Bronchial epithelial cell (primary cell): ENCODE measurements at regions not wholly inside any gene's neighbourhood (a gene's known extent, or its start where the extent isn't known, plus 50 kb on each side); places are given as distances from the start of the nearest gene placed in this dataset.
A peak's percentile ranks its signal among the peaks of the same experiment; 100 is the strongest.

ENCODE experiments used
- DNase-seq: peaks from one replicate; pipeline ENCODE4 v3.0.0-alpha.2; 2010; ENCODE audit warnings: low read depth
- FAIRE-seq: peaks from 2 replicates; lab custom pipeline; 2011; peaks lifted over from hg19 to GRCh38; lab: Jason Lieb, UNC
- H3K27me3 ChIP-seq: 2 replicates; pipeline ENCODE4 v1.5.1; 2011; ENCODE audit warnings: low read length; ENCODE audit not compliant: control insufficient read depth, insufficient read depth
- H3K36me3 ChIP-seq: 2 replicates; pipeline ENCODE4 v1.5.1; 2011; ENCODE audit warnings: low read length; ENCODE audit not compliant: control insufficient read depth, insufficient read depth
- H3K4me3 ChIP-seq: 2 replicates; pipeline ENCODE4 v1.5.1; 2011; ENCODE audit warnings: mild to moderate bottlenecking, low read depth, low read length, control low read depth
- TF ChIP-seq, protein P1 (sequence below): IDR thresholded peaks from 2 replicates; pipeline ENCODE4 v1.5.1; 2011; ENCODE audit warnings: mild to moderate bottlenecking, moderate library complexity, low read length, control low read depth, inconsistent platforms; ENCODE audit not compliant: insufficient read depth, severe bottlenecking

DNA sequence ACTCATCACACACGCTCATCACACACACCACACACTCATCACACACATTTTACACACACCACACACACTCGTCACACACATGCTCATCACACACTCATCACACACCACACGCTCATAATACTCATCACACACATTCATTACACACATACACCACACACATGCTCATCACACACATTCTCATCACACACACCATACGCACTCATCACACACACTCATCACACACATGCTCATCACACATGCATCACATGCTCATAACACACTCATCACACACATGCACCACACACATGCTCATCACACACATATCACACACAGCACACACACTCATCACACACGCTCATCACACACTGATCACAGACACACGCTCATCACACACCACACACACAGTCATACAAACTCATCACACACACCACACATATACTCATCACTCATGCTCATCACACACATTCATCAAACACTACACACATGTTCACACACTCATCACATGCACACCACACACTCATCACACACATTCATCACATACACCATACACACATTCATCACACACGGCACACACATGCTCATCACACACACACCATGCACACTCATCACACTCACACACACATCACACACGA, 247.1 kb upstream of the SGCG start:
- TF ChIP-seq, protein P1, sequence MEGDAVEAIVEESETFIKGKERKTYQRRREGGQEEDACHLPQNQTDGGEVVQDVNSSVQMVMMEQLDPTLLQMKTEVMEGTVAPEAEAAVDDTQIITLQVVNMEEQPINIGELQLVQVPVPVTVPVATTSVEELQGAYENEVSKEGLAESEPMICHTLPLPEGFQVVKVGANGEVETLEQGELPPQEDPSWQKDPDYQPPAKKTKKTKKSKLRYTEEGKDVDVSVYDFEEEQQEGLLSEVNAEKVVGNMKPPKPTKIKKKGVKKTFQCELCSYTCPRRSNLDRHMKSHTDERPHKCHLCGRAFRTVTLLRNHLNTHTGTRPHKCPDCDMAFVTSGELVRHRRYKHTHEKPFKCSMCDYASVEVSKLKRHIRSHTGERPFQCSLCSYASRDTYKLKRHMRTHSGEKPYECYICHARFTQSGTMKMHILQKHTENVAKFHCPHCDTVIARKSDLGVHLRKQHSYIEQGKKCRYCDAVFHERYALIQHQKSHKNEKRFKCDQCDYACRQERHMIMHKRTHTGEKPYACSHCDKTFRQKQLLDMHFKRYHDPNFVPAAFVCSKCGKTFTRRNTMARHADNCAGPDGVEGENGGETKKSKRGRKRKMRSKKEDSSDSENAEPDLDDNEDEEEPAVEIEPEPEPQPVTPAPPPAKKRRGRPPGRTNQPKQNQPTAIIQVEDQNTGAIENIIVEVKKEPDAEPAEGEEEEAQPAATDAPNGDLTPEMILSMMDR = no peak
- Histone ChIP-seq H3K36me3 (no peaks in the 10 kb centered on the region), H3K4me3 (no peak overlapping the region), H3K27me3 (no peaks in the 10 kb centered on the region)
- FAIRE-seq (peak; percentile 100), DNase-seq (no peak)

DNA sequence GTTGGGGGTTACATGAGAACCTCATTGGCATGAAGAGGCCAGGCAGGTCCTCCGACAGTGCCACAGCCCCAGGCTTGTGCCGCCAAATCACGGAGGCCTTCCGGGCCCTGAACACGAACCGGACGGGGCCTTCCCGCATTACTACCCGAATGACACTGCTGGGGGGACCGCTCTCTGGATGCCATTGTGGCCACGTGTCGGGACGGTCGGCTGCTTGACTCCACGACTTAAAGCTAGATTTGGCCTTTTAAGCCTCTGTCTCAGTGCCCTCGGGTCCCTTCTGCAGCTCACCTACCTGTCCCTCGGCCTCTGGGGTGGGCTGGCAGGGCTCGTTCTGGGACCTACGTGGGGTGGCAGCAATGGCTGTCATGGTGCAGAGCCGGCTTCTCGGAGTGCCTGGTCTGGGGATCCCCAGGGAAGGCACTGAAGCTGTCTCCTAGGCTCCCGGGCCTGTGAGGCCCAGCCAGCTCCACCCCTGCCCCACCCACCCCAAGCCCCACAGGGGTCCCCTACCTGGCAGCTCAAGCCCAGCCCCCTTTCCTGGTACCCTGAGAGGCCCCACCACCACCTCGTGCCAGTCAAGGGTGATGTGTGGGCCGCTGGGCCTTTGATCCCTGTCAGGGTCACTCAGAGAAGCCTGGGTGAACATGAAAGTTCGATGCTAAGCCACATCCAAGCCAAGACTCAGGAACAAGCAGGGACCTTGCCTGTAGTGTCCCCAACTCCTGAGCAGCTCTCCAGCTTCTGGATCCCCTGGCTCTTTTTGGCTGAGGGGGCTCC, 245.8 kb upstream of the SGCG start:
- DNase-seq = no peak
- Histone ChIP-seq H3K4me3 (no peak overlapping the region), H3K36me3 (no peaks in the 10 kb centered on the region), H3K27me3 (no peaks in the 10 kb centered on the region)
- peak; percentile 18 for FAIRE-seq
- TF ChIP-seq, protein P1 = no peak

DNA sequence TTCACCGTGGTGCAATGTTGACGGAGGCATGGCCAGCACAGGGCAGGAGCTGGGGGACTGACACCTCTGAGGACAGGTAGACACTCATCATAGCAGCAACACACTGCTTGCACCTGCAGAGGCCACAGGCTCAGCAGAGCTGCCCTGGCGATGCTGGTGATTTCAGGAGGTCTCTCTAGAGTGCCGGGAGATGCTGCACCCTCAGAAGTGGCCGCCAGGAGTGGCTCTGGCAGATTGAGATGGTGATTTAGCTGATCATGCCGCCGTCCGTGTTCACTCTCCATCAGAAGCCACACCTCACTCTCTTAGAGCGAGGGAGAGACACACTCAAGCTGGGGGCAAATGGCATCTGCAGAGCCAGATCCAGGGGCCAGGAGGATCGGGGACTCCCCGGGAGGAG, 244.6 kb upstream of the SGCG start:
- no peak overlapping the region for H3K4me3 ChIP-seq
- TF ChIP-seq, protein P1 = no peak
- no peaks in the 10 kb centered on the region for H3K36me3 ChIP-seq
- DNase-seq (no peak), FAIRE-seq (no peak)
- H3K27me3 ChIP-seq = no peaks in the 10 kb centered on the region

DNA sequence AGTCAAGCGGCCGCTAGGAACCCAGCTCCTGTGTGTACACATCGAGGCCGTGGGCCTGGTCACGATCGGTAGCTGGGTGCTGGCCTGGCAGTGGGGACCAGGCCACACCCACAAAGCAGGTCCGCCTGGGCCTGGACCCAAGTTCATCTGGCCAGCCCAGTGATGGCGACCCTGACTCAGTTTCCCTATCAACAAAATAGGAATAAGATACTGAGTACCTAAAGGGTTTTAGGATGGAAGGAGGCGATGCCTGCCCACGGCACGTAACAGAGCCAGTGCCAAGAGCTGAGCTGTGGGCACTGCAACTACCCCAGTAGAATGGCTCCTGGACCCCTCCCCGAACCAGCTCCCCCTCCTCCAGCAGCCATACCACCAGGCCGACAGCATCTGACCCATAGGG, 243.5 kb upstream of the SGCG start:
- DNase-seq = no peak
- FAIRE-seq = no peak
- TF ChIP-seq, protein P1 = no peak

DNA sequence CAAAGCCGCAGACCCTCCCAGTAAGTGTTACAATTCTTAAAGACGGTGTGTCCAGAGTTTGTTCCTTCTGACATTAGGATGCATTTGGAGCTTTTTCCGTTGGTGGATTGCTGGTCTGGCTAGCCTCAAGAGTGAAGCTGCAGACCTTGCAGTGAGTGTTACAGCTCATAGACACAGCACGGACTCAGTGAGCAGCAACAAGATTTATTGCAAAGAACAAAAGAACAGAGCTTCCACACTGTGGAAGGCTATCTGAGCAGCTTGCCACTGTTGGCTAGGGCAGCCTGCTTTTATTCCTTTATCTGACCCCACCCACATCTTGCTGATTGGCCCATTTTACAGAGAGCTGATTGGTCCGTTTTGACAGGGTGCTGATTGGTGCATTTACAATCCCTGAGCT, 242.8 kb upstream of the SGCG start:
- H3K36me3 ChIP-seq = no peaks in the 10 kb centered on the region
- no peaks in the 10 kb centered on the region for H3K27me3 ChIP-seq
- no peak overlapping the region for H3K4me3 ChIP-seq
- FAIRE-seq (no peak), DNase-seq (no peak)
- TF ChIP-seq, protein P1 = no peak

More for the DNA sequence above, 243.5 kb upstream of the SGCG start:
- Histone ChIP-seq H3K27me3 (no peaks in the 10 kb centered on the region), H3K4me3 (no peak overlapping the region), H3K36me3 (no peaks in the 10 kb centered on the region)
